Skin epidermis (tissue), 12 donors: ENCODE measurements at regions not wholly inside any gene's neighbourhood (a gene's known extent, or its start where the extent isn't known, plus 50 kb on each side); places are given as distances from the start of the nearest gene placed in this dataset.
A peak's percentile ranks its signal among the peaks of the same experiment; 100 is the strongest.

Experiments used
- H3K27ac ChIP-seq, 21 experiments: fragments of 200-600 bp; sonication (generic) in 11 of 21; one replicate each; pipeline ENCODE4 v1.5.0; 2020; ENCODE audit warnings: mild to moderate bottlenecking in 3 of 21, inconsistent platforms in 2 of 21, moderate library complexity in 2 of 21
- H3K4me3 ChIP-seq, 7 experiments: fragments of 200-600 bp; sonication (generic) in 2 of 7; one replicate each; pipeline ENCODE4 v1.5.0; 2020; ENCODE audit warnings: inconsistent platforms in 2 of 7, mild to moderate bottlenecking in 2 of 7, moderate library complexity in 1 of 7

DNA sequence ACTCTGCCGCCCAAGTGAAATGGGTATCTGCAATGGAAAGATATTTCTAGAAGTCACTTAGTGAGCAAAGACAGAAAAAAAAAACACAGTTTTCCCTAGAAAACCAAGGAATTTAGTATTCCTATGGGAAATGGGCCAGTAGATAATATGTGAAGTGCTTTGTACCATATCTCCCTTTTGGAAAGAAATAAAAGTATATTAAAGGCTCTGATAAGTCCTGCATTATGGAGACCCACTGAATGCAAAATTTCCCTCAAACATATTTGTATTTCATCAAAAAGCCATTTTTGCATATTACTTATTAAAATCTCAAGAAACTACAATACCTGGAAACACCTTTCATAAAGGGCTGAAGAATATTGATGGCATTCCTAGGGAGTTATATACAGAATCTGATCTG lies 51.6 kb upstream of the DYNLRB2 start:
- H3K4me3 ChIP-seq: no peak overlapping the region
- no peak overlapping the region for H3K27ac ChIP-seq

DNA sequence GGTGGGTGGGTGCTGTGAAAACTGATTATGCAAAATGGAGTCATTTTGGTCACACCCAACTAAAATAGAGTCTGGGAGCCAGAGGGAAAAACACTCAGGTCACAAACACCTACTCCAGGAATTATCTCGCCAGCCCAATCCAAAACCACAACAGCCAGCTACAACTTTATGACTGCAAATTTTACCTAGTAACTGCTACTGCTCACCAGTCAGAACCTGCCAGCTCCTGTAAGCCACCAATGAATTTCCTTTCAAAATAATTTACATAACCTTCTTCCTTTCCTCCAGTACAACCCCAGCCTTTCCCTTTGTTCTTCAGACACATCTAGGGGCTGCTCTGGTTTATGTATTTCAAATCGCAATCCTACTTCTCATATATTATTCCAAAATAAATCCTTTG lies 52.6 kb upstream of the DYNLRB2 start:
- Histone ChIP-seq H3K4me3 (no peak overlapping the region), H3K27ac (no peak overlapping the region)

DNA sequence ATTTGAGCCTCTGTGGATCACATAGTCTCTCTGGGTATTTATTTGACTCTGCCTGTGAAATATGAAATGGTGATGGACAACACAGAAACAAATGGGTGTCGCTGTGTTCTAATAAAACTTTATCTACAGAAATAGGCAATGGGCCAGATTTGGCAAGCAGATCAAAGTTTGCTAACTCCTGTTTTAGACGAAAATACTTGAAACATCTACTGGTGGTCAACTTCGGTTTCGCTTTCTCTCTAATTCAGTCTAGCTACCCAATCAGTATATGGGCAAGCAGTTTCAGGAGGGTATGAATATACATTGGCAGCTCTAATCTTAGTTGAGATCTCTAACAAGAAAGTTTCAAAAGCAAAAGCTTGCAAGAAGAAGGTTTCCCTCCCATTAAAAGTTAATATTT lies 60.1 kb upstream of the DYNLRB2 start:
- Histone ChIP-seq H3K27ac (no peak overlapping the region), H3K4me3 (no peak overlapping the region)

DNA sequence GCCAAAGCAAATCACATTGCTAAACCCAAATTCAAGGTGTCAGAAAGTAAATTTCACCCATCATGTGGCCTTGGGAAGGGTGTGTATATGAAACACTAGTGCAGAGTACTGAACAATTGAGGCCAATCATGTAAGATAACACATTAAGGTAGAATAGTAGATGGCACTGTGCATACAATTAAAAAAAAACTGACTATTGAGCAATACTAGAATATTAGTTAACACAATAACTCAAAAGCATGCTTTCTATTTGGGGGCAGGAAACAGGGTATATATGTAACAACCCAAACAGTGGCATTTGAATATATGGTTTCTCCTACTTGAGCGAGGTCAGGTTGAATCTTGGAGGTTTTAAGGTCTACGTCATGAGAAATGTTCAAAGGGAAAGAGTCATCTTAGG lies 63.0 kb upstream of the DYNLRB2 start:
- H3K4me3 ChIP-seq: no peak overlapping the region
- no peak overlapping the region for H3K27ac ChIP-seq

DNA sequence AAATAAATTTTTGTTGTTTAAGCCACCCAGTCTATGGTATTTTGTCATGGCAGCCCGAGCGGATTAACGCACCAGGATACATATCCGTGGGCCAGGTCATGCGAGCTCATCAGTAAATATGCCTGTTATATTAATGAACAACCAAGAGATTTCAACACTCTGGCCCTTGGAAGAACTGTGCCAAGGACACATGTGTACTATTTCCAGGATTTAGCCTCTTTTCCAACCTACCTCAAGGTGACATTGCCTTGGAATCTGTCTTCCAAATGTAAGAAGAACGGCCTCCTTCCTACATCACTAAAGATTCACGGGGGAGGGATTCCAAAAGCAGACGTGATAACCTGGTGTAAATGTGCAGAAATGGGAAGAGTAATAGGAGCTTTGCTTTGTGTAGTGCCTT lies 72.8 kb upstream of the DYNLRB2 start:
- Histone ChIP-seq H3K27ac (peak overlapping the region in 2 of 21 experiments; percentile 6 to 42), H3K4me3 (no peak overlapping the region)

DNA sequence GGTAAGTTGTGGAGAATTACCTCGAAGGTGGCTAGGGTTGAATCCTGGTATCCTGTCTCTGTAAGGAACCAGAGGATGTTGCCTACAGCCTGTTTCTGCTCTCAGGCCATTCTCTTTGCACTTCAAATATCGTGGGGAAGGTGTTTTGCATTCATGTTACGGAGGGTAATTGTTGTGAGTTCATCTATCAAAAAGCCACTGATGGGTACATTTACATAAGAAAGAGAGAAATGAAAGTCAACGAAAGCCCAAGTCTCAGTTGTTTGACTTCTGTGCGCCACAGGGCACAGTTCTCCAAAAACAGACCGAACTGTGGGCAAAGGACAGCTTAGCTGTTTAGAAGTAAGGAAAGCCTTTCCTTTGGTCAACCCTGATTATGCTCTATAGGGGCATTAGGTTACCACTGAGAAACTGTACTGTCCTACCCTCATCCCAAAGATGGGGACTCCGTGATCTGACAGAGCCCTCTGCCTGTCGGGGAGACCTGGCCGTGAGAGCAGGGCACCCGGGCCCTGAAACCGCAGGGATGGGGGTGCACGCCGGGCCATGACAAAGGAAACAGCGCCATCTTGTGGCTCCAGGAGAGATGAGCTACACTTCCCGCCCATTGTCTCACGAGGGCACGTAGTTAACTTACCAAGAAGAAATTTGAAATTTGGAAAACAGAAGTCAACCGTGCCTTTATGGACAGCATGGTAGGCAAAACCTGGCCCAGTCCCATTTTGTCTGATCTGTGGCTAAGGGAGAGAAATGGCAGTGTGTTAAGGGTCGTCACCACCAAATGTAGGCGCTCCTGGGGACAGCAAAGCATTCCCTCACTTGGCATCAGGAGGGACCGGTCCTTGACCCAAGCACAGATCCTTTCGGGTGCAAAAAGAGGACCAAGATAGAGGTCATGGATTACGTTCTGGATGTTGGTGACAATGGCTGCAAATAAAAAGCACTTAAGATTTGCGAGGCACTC lies 74.5 kb upstream of the DYNLRB2 start:
- Histone ChIP-seq H3K4me3 (no peak overlapping the region), H3K27ac (no peak overlapping the region)

DNA sequence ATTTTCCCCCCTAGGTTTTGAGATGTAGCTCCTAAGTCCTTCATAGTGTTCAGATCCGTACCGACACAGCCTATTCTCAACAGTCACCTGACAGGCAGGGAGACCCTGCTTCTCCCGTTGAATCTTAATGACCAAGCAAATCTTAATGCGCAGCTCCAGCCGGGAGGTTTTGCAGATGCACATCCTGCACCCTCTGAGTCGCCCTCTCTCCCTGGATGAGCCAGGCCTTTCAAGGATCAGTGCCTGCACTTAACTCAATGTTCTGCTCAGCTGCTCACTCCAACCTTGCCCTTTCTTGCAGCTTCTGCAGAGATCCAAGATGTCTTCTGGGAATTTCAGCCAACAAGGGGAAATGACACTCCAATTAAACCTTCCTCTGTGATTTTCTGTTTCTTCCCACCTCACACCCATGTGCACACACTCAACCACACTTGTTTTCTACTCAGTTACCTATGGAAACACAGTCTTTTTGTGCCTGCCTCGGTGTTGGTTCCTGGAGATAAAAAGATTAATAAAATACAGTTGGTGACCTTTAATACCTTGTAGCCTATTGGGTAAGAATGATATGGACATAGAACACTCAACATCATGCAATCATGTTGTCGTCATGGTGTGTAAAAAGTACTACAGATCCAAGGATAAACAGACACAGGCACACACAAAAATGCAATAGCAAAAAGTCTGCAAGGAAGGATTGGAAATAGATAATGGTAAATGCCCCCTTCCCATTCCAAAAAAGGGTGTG lies 76.9 kb upstream of the DYNLRB2 start:
- Histone ChIP-seq H3K27ac (no peak overlapping the region), H3K4me3 (no peak overlapping the region)

DNA sequence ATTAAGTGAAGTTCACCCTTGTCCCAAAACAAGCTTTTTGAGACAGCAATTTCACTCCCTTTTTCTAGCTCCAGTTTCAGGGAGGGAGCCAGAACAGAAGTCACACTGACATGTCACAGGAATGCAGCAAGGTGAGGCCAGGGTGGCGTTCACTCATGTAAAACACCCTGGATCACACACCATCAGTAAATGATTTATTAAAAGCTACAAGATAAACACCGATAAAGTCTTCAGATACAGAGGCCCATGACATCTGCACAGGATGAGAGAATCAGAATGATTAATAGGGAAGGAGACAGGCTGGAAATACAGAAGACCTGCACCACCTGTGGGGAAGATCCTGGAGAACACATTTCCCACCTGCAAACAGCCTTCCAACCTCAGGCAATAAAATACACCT lies 77.5 kb upstream of the DYNLRB2 start:
- Histone ChIP-seq H3K27ac (no peak overlapping the region), H3K4me3 (no peak overlapping the region)

DNA sequence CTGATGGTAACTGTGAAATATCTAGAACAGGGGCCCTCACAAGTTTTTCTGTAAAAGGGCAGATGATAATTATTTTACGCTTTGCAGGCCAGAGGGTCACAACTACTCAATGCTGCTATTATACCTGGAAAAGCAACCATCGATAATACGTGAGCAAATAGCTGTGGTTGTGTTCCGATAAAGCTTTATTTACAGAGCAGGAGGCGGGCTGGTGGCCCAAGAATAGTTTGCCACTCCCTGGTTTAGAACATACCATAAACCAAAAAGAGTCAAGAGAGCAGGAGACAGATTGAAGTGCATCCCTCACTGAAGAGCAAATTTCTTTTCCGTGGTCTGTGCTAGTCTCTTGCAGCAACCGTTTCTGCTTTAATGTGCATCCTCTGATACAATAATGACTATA lies 77.9 kb upstream of the DYNLRB2 start:
- Histone ChIP-seq H3K27ac (no peak overlapping the region), H3K4me3 (no peak overlapping the region)

DNA sequence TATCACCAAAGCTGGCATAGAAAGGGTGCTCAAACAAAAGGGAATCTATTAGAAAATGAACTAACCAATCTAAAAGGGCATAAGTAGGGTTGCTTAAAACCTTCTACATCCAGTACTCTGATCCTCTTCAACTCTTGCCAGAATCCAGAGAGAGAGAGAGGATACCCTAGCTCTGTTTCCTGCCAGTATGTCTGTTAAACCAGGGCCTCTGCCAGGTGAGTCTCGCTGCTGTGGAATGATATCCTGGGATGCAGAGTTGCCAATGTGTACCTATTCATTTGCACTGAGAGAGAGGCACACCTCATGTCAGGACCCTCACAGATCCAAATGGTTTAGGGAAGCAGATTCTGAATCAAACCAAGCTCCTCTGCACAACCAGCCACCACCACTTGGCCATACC lies 79.8 kb upstream of the DYNLRB2 start:
- Histone ChIP-seq H3K4me3 (no peak overlapping the region), H3K27ac (peak overlapping the region in 3 of 21 experiments; percentile 19 to 35 (median 26))

DNA sequence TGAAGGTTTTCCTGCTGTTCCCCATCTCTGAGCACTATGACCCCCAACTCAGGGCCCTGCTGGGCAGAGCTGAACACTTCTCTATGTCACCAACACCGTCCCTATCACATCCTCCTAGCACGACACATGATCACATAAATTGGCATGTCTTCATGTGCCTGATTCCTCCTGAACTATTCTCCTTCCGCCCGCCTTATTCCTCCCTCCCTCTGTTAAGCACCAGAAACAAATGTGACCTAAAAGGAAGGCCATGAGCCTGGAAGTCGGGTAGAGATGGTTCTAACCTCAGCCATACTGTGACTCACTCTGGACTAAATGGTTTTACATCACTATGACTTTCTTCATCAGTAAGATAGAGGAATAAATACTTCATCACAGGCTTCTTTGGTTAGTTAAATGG lies 80.8 kb upstream of the DYNLRB2 start:
- no peak overlapping the region for H3K4me3 ChIP-seq
- peak overlapping the region in 6 of 21 experiments; percentile 19 to 58 (median 28) for H3K27ac ChIP-seq

DNA sequence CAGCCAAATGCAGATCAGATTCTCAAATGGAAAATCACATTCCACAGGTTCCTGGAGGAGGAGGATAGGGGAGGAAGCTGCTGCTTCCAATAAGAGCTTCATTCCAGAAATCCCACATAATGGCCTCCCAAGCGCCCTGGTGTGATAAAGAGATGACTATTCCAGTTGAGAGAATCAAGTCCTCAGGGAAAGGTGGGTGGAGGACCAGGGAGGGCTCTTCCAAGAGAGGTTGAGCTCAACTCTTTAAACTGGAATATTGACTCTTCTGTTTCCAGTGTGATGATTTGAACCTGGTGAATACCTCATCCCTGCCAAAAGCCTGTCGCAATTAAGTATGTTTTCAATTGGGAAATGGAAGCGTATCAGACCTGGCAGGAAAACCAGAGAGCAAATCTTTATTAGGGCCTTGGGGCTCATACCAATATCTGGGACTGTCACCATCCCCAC lies 81.4 kb upstream of the DYNLRB2 start:
- peak overlapping the region in 3 of 21 experiments; percentile 16 to 58 (median 21) for H3K27ac ChIP-seq
- no peak overlapping the region for H3K4me3 ChIP-seq

DNA sequence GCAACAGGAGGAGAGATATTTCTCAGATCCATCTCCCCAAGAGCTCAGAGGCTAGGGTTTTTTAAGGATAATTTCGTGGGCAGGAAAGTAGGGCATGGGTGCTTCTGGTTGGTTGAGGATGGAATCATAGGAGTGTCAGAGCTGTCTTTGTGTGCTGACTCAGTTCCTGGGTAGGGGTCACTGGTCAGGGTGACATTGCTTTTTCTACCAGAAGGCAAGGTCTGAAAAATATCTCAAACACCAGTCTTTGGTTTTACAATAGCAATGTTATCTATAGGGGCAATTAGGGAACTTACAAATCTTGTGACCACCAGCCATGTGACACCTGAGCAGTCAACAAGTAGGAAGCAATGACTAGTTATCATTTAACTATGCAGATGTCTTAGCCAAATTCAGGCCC lies 82.9 kb upstream of the DYNLRB2 start:
- H3K4me3 ChIP-seq: no peak overlapping the region
- H3K27ac ChIP-seq: no peak overlapping the region

DNA sequence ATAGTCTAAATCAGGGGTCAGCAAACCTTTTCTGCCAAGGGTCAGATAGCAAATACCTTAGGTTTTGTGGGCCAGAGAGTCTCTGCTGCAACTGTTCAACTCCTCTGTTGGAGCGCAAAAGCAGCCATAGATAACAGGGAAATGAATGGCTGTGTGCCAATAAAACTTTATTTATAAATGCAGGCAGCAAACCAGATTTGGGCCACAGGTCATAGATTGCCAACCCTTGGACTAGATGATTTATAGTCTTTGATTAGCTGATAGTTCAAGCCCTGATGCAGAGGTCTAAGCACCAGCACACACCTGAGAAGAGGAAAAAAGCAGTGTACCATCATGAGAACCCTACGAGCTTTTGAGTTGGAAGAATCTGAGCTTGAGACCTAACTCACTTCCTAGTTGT lies 86.0 kb upstream of the DYNLRB2 start:
- Histone ChIP-seq H3K4me3 (no peak overlapping the region), H3K27ac (no peak overlapping the region)

DNA sequence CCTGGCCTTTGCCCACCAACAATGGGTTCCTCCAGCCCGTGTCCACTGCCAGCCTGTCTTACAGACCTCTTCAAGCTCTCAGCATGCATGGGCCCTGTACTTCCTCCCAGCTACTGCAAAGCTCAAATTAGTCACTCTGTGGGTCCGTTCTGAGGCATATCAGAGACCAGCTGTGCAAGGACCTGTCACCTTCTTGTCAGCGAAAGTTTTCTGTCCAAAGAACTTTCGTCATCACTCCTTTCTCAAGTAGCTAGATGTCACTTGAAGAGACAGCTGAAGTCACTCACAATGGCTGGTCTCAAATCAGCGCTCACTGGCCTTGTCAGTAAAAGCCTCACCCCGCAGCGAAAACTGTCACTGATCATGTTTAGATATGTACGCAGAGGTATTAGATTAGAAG lies 91.4 kb upstream of the DYNLRB2 start:
- Histone ChIP-seq H3K4me3 (no peak overlapping the region), H3K27ac (no peak overlapping the region)

DNA sequence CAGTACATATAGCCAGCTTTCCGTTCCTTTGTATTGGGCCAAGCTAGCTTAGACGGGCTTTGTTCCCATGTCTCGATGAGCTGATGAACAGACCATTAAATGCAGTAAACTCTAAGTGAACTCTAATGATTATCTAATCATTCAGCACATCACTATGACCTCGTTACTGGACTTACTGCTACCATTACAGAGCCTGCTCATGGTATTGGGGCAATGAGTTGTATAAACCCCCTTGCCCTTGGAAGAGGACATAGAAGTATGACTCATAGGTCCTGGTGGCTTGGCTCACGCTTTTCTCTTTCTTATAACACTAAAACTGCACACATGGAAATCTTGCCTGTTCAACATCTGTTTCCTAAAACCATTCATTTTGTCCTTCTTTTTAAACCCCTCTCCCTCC lies 93.6 kb upstream of the DYNLRB2 start:
- no peak overlapping the region for H3K27ac ChIP-seq

DNA sequence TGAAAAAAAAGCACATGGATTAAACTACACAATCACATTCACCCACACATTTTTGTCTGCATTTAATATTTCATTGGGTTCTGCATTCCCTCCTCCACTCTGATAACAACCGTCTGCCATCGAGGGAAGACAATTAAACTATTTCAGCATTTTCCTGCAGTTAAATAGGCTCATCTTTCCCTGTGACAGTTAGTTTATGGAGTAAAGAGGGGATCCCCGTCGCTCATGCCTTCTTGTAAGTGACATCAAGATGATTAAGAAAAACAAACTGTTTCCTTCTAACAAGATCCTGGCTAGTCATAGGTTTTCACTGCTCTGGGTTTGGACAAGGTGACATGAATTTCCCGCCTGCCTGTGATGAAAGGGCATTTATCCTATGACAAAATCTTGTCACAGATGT lies 98.0 kb upstream of the DYNLRB2 start:
- H3K27ac ChIP-seq: no peak overlapping the region
- no peak overlapping the region for H3K4me3 ChIP-seq

More for the DNA sequence above, 93.6 kb upstream of the DYNLRB2 start:
- no peak overlapping the region for H3K4me3 ChIP-seq

DNA sequence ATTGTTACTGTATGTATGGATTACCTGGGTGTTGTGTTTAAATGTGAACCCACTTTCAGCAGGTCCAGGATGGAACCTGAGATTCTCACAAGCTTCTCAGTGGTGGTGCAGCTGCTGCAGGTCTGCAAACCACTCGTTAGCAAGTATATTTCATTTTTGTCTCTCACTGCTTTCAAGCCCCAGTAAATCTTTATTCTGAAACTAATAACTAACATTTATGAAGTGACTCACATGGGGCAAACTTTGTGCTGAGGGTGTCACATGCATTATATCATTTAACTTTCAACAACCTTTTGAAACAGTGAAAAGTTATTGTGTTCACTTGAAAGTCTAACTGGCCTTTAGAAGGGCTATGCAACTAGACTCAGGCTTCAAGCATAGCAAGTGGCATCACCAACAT lies 98.9 kb upstream of the DYNLRB2 start:
- Histone ChIP-seq H3K27ac (no peak overlapping the region), H3K4me3 (no peak overlapping the region)

DNA sequence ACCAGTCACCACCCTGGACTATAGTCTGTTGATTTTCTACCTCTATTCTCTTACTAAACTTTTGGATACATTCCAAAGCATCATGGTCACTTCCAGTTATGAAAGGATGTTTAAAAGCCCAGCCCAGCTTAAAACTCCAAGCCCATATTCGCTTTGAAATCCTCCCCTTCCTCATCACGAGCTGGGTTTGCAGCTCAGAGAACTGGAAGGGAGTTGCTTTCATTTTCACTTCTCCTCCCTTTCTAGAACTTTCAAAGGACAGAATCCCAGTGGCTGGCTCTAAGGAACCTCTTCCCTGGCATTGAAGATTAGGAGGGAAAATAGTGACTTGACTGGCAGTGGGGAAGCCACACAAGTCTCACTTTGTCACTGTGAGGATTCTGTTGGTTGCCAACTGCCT lies 100.1 kb upstream of the DYNLRB2 start:
- no peak overlapping the region for H3K27ac ChIP-seq
- no peak overlapping the region for H3K4me3 ChIP-seq

DNA sequence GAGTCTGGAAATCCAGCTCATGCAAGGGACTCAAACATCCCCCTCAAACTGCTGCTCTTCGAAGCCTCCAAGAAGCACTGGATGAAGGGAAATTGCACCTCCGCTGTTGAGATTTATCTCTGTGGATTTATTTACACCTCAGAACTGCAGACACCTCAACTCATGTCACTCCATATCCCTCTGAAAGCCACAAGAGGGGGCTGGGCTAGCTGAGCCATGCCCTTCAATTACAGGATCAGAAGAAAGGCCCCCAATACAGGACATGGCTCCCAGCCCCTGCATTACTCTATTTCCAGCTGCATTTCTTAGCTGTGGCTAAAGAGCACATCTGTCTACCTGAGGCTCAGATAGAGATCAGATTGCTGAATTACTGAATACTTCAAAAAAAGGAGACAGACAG lies 103.1 kb upstream of the DYNLRB2 start:
- no peak overlapping the region for H3K4me3 ChIP-seq

DNA sequence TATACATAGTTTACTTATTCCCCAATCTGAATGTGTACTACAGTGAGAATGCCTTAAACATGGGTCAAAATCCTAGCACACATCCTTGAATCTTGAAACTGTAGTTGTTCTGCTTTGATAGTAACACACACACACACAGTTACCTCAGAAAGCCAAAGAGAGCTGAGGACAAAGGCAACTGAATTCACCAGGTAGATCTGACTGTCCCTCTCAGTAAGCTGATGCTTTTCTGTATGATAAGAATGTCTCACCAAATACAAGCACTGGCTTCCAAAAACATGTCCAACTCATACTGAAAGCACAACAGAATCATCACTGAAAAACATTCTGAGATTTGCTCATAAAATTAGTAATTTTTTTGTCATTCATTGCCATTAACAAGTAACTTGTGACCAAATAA lies 104.3 kb upstream of the DYNLRB2 start:
- no peak overlapping the region for H3K4me3 ChIP-seq
- no peak overlapping the region for H3K27ac ChIP-seq

More for the DNA sequence above, 103.1 kb upstream of the DYNLRB2 start:
- no peak overlapping the region for H3K27ac ChIP-seq
